ENCODE measurements at regions not wholly inside any gene's neighbourhood (a gene's known extent, or its start where the extent isn't known, plus 50 kb on each side); places are given as distances from the start of the nearest gene placed in this dataset.
"Not testable (repeated sequence)": the region's sequence is repeated elsewhere in the genome, so short reads cannot be mapped to it uniquely, and the experiment has no call there.

GRCh38 chrX:1899841-1900240 is 285.0 kb downstream of the ASMT start:
- H3K9ac ChIP-seq (ENCODE audit: low read length), result no peak overlapping the region
- no peaks in the 10 kb centered on the region; the same call in 1 of the 2 replicates for H3K9me3 ChIP-seq (ENCODE audit: control insufficient read depth, insufficient read depth, low read depth, low read length)
- H3K36me3 ChIP-seq (ENCODE audit: control insufficient read depth, insufficient read depth, low read length), result no peaks in the 10 kb centered on the region
- no peak overlapping the region for H3K4me3 ChIP-seq (ENCODE audit: low read depth, low read length)
- peaks cover 8% of the 10 kb centered on the region; the same call in 1 of the 2 replicates for H3K4me1 ChIP-seq (ENCODE audit: control insufficient read depth, insufficient read depth, low read length)
- H3K27ac ChIP-seq (ENCODE audit: low read depth, low read length), result no peak overlapping the region
- no peaks in the 10 kb centered on the region for H3K27me3 ChIP-seq (ENCODE audit: control insufficient read depth, insufficient read depth, low read length)

- Histone ChIP-seq H3K4me3 (ENCODE audit: low read depth, low read length) (no peak overlapping the region), H3K9ac (ENCODE audit: low read length) (no peak overlapping the region), H3K4me1 (ENCODE audit: control insufficient read depth, insufficient read depth, low read length) (peaks cover 8% of the 10 kb centered on the region; the same call in 1 of the 2 replicates), H3K36me3 (ENCODE audit: control insufficient read depth, insufficient read depth, low read length) (no peaks in the 10 kb centered on the region), H3K27ac (ENCODE audit: low read depth, low read length) (no peak overlapping the region), H3K27me3 (ENCODE audit: control insufficient read depth, insufficient read depth, low read length) (no peaks in the 10 kb centered on the region), H3K9me3 (ENCODE audit: control insufficient read depth, insufficient read depth, low read depth, low read length) (no peaks in the 10 kb centered on the region; the same call in 1 of the 2 replicates)
Measured at GRCh38 chrX:1902901-1903235, 288.0 kb downstream of the ASMT start.

GRCh38 chrX:1903236-1903935 is 288.5 kb downstream of the ASMT start:
- H3K4me3 ChIP-seq (ENCODE audit: low read depth, low read length), result no peak overlapping the region
- no peaks in the 10 kb centered on the region; the same call in 1 of the 2 replicates for H3K9me3 ChIP-seq (ENCODE audit: control insufficient read depth, insufficient read depth, low read depth, low read length)
- no peak overlapping the region for H3K9ac ChIP-seq (ENCODE audit: low read length)
- no peaks in the 10 kb centered on the region for H3K36me3 ChIP-seq (ENCODE audit: control insufficient read depth, insufficient read depth, low read length)
- H3K27ac ChIP-seq (ENCODE audit: low read depth, low read length), result no peak overlapping the region
- peaks cover 8% of the 10 kb centered on the region; the same call in 1 of the 2 replicates for H3K4me1 ChIP-seq (ENCODE audit: control insufficient read depth, insufficient read depth, low read length)
- no peaks in the 10 kb centered on the region for H3K27me3 ChIP-seq (ENCODE audit: control insufficient read depth, insufficient read depth, low read length)

GRCh38 chrX:1904663-1905218 is 289.9 kb downstream of the ASMT start:
- no peaks in the 10 kb centered on the region; the same call in 1 of the 2 replicates for H3K9me3 ChIP-seq (ENCODE audit: control insufficient read depth, insufficient read depth, low read depth, low read length)

GRCh38 chrX:1906028-1906427 is 291.2 kb downstream of the ASMT start:
- no peak overlapping the region for H3K4me3 ChIP-seq (ENCODE audit: low read depth, low read length)
- peaks cover 7% of the 10 kb centered on the region; the same call in 1 of the 2 replicates for H3K27me3 ChIP-seq (ENCODE audit: control insufficient read depth, insufficient read depth, low read length)
- H3K27ac ChIP-seq (ENCODE audit: low read depth, low read length), result no peak overlapping the region
- H3K9me3 ChIP-seq (ENCODE audit: control insufficient read depth, insufficient read depth, low read depth, low read length), result no peaks in the 10 kb centered on the region; the same call in 1 of the 2 replicates
- H3K9ac ChIP-seq (ENCODE audit: low read length), result no peak overlapping the region
- peaks cover 6% of the 10 kb centered on the region; the same call in 1 of the 2 replicates for H3K4me1 ChIP-seq (ENCODE audit: control insufficient read depth, insufficient read depth, low read length)
- no peaks in the 10 kb centered on the region for H3K36me3 ChIP-seq (ENCODE audit: control insufficient read depth, insufficient read depth, low read length)

More at GRCh38 chrX:1904663-1905218, 289.9 kb downstream of the ASMT start:
- Histone ChIP-seq H3K36me3 (ENCODE audit: control insufficient read depth, insufficient read depth, low read length) (no peaks in the 10 kb centered on the region), H3K9ac (ENCODE audit: low read length) (no peak overlapping the region), H3K27me3 (ENCODE audit: control insufficient read depth, insufficient read depth, low read length) (no peaks in the 10 kb centered on the region), H3K27ac (ENCODE audit: low read depth, low read length) (no peak overlapping the region), H3K4me3 (ENCODE audit: low read depth, low read length) (no peak overlapping the region), H3K4me1 (ENCODE audit: control insufficient read depth, insufficient read depth, low read length) (peaks cover 9% of the 10 kb centered on the region)

DNA sequence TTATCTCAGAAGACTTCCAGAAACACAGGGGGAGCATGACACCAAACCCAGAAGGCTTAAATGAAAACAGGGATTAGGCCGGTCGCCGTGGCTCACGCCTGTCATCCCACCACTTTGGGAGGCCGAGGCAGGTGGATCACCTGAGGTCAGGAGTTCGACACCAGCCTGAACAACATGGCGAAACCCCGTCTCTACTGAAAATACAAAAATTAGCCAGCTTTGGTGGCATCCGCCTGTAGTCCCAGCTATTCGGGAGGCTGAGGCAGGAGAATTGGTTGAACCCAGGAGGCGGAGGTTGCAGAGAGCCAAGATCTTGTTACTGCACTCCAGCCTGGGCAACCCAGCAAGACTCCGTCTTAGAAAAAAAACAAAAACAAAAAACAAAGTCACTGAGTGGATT is 294.1 kb downstream of the ASMT start:
- peaks cover 14% of the 10 kb centered on the region; the same call in 1 of the 2 replicates for H3K27me3 ChIP-seq (ENCODE audit: control insufficient read depth, insufficient read depth, low read length)
- H3K4me1 ChIP-seq (ENCODE audit: control insufficient read depth, insufficient read depth, low read length); H3K9me3 ChIP-seq (ENCODE audit: control insufficient read depth, insufficient read depth, low read depth, low read length); H3K4me3 ChIP-seq (ENCODE audit: low read depth, low read length); H3K36me3 ChIP-seq (ENCODE audit: control insufficient read depth, insufficient read depth, low read length); H3K27ac ChIP-seq (ENCODE audit: low read depth, low read length); H3K9ac ChIP-seq (ENCODE audit: low read length): not testable (repeated sequence)

- Histone ChIP-seq H3K36me3 (ENCODE audit: control insufficient read depth, insufficient read depth, low read length) (no peaks in the 10 kb centered on the region), H3K27ac (ENCODE audit: low read depth, low read length) (no peak overlapping the region), H3K4me3 (ENCODE audit: low read depth, low read length) (no peak overlapping the region), H3K27me3 (ENCODE audit: control insufficient read depth, insufficient read depth, low read length) (peaks cover 14% of the 10 kb centered on the region; the same call in 1 of the 2 replicates), H3K4me1 (ENCODE audit: control insufficient read depth, insufficient read depth, low read length) (peaks cover 6% of the 10 kb centered on the region; the same call in 1 of the 2 replicates), H3K9ac (ENCODE audit: low read length) (no peak overlapping the region), H3K9me3 (ENCODE audit: control insufficient read depth, insufficient read depth, low read depth, low read length) (no peaks in the 10 kb centered on the region; the same call in 1 of the 2 replicates)
Measured at GRCh38 chrX:1909419-1910206, 294.8 kb downstream of the ASMT start.

- H3K4me1 ChIP-seq (ENCODE audit: control insufficient read depth, insufficient read depth, low read length), result peaks cover 9% of the 10 kb centered on the region; the same call in 1 of the 2 replicates
- no peak overlapping the region for H3K4me3 ChIP-seq (ENCODE audit: low read depth, low read length)
- no peaks in the 10 kb centered on the region for H3K36me3 ChIP-seq (ENCODE audit: control insufficient read depth, insufficient read depth, low read length)
- no peak overlapping the region for H3K9ac ChIP-seq (ENCODE audit: low read length)
- H3K9me3 ChIP-seq (ENCODE audit: control insufficient read depth, insufficient read depth, low read depth, low read length), result no peaks in the 10 kb centered on the region
- H3K27ac ChIP-seq (ENCODE audit: low read depth, low read length), result no peak overlapping the region
- peaks cover 14% of the 10 kb centered on the region; the same call in 1 of the 2 replicates for H3K27me3 ChIP-seq (ENCODE audit: control insufficient read depth, insufficient read depth, low read length)
Measured at GRCh38 chrX:1910207-1910470, 295.3 kb downstream of the ASMT start.

DNA sequence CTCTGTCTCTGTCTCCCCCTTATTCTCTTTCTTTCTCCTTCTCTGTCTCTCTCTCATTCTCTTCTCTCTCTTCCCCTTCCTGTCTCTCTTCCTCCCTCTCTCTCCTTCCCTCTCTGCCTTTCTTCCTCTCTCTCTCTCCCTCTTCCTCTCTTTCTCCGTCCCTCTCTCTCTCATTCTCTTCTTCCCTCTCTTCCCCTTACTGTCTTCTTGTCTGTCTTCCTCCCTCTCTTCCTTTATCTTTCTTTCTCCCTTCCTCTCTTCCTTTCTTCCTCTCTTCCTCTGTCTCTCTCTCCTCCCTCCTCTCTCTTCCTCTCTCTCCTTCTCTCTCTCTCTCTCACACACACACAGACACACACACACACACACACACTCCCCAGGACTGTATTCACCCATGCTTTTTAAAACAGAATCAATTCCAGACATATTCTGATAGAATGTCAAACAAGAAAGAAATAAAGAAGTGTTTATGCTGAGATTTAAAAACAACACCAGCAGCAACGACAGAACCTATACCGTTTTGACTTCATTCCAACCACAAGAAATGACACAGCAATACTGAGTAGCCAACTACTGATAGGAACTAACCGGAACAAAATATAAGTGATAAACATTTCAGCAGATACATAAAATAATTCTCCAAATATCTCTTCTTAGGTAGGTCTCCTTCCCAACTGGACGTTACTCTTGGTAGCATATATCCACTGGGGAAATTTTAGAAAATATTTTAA is 296.7 kb downstream of the ASMT start:
- H3K4me3 ChIP-seq (ENCODE audit: low read depth, low read length), result no peak overlapping the region
- H3K9me3 ChIP-seq (ENCODE audit: control insufficient read depth, insufficient read depth, low read depth, low read length), result no peaks in the 10 kb centered on the region
- H3K9ac ChIP-seq (ENCODE audit: low read length), result no peak overlapping the region
- H3K4me1 ChIP-seq (ENCODE audit: control insufficient read depth, insufficient read depth, low read length), result peaks cover 9% of the 10 kb centered on the region; the same call in 1 of the 2 replicates
- no peaks in the 10 kb centered on the region for H3K36me3 ChIP-seq (ENCODE audit: control insufficient read depth, insufficient read depth, low read length)
- H3K27ac ChIP-seq (ENCODE audit: low read depth, low read length), result no peak overlapping the region
- peaks cover 14% of the 10 kb centered on the region; the same call in 1 of the 2 replicates for H3K27me3 ChIP-seq (ENCODE audit: control insufficient read depth, insufficient read depth, low read length)

- Histone ChIP-seq H3K4me1 (ENCODE audit: control insufficient read depth, insufficient read depth, low read length) (peaks cover 9% of the 10 kb centered on the region; the same call in 1 of the 2 replicates), H3K27me3 (ENCODE audit: control insufficient read depth, insufficient read depth, low read length) (peaks cover 14% of the 10 kb centered on the region; the same call in 1 of the 2 replicates), H3K4me3 (ENCODE audit: low read depth, low read length) (no peak overlapping the region), H3K9me3 (ENCODE audit: control insufficient read depth, insufficient read depth, low read depth, low read length) (no peaks in the 10 kb centered on the region), H3K36me3 (ENCODE audit: control insufficient read depth, insufficient read depth, low read length) (no peaks in the 10 kb centered on the region), H3K9ac (ENCODE audit: low read length) (no peak overlapping the region), H3K27ac (ENCODE audit: low read depth, low read length) (no peak overlapping the region)
Measured at GRCh38 chrX:1912193-1912592, 297.3 kb downstream of the ASMT start.

Measured in HUES6 (cell line).